ENCODE measurements at regions not wholly inside any gene's neighbourhood (a gene's known extent, or its start where the extent isn't known, plus 50 kb on each side); places are given as distances from the start of the nearest gene placed in this dataset.
A peak's percentile ranks its signal among the peaks of the same experiment; 100 is the strongest.

DNA sequence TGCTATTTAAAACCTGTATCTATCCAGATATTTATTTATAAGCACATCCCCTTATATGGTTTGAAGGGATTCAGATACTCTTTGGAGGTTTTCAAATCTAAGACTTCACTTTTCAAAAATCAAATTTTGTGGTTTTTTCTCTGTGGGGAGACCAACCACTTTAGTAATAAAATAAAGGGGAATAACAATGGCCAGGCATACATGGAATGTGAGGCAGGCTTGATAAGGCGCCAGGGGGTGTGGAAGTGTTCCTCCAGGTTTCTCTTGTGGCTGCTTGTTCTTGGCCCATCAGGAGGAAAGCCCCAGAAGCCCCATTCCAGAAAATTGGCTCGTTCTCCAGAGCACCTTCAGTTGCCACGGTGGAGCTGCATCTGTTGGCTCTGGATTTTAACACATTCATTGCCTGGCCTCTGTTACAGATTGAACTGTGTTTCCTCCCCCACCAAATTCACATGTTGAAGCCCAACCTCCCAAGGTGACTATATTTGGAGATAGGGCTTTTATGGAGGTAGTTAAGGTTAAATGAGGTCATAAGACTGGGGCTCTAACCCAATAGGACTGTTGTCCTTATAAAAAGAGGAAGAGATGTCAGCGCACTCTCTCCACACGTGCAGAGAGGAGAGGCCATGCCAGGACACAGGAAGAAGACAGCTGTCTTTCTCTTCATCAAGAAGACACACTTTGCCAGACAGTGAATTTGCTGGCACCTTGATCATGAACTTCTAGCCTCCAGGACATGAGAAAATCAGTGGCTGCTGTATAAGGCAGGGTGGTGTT lies 195.9 kb downstream of the TMEM38B start:
- H3F3A ChIP-seq (ENCODE audit: insufficient read depth, low read length, poor library complexity, severe bottlenecking) = no peaks in the 10 kb centered on the region
- no peaks in the 10 kb centered on the region for H3K36me3 ChIP-seq (ENCODE audit: insufficient read depth, low read length)
- H3K4me3 ChIP-seq (ENCODE audit: low read length) = no peak overlapping the region
- no peaks in the 10 kb centered on the region for H4K20me1 ChIP-seq (ENCODE audit: insufficient read depth)
- no peak overlapping the region for H3K27ac ChIP-seq (ENCODE audit: low read length)
- no peaks in the 10 kb centered on the region for H3K9me2 ChIP-seq (ENCODE audit: insufficient read depth, low read length)
- no peak overlapping the region for H3K9ac ChIP-seq (ENCODE audit: low read length)
- H2AFZ ChIP-seq (ENCODE audit: low read depth, low read length) = no peak overlapping the region
- no peak for TF ChIP-seq RAD21 (conservative IDR thresholded peaks at IDR 0.05)
- TF ChIP-seq MXI1 (conservative IDR thresholded peaks at IDR 0.05; ENCODE audit: poor library complexity, severe bottlenecking) = no peak
- TF ChIP-seq, protein P1, sequence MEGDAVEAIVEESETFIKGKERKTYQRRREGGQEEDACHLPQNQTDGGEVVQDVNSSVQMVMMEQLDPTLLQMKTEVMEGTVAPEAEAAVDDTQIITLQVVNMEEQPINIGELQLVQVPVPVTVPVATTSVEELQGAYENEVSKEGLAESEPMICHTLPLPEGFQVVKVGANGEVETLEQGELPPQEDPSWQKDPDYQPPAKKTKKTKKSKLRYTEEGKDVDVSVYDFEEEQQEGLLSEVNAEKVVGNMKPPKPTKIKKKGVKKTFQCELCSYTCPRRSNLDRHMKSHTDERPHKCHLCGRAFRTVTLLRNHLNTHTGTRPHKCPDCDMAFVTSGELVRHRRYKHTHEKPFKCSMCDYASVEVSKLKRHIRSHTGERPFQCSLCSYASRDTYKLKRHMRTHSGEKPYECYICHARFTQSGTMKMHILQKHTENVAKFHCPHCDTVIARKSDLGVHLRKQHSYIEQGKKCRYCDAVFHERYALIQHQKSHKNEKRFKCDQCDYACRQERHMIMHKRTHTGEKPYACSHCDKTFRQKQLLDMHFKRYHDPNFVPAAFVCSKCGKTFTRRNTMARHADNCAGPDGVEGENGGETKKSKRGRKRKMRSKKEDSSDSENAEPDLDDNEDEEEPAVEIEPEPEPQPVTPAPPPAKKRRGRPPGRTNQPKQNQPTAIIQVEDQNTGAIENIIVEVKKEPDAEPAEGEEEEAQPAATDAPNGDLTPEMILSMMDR (IDR thresholded peaks at IDR 0.05; ENCODE audit: poor library complexity, severe bottlenecking) = no peak
- TF ChIP-seq POLR2AphosphoS5 (IDR thresholded peaks at IDR 0.05) = no peak
- no peak overlapping the region for H3K4me2 ChIP-seq (ENCODE audit: low read length)
- H3K27me3 ChIP-seq (ENCODE audit: insufficient read depth, low read depth, low read length) = no peaks in the 10 kb centered on the region
- H3K79me2 ChIP-seq (replicated peaks; ENCODE audit: insufficient read depth, low read length) = no peaks in the 10 kb centered on the region
- no peaks in the 10 kb centered on the region for H3K9me3 ChIP-seq (ENCODE audit: low read length)

DNA sequence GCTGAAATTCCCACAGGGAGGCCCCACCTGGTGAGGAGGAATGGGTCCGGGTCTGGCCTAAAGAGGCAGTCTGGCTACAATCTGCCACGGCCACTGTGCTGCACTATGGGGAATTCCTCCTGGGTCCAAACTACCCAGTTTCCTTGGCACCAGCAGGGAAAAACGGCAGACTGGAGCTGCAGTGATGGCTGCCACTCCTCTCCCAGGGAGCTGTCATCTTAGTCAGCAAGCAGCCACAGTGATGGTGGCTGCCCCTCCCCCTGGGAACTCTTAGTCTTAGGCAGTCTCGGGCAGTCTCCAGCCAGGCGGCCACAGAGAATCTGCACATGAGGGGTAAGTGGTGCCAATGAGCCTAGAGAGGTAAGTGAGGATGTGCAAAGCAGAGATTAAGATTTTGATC lies 205.8 kb downstream of the TMEM38B start:
- H3K4me2 ChIP-seq (ENCODE audit: low read length) = no peak overlapping the region
- H3K9ac ChIP-seq (ENCODE audit: low read length) = no peak overlapping the region
- H3K27me3 ChIP-seq (ENCODE audit: insufficient read depth, low read depth, low read length) = no peaks in the 10 kb centered on the region
- H3K4me3 ChIP-seq (ENCODE audit: low read length) = no peak overlapping the region
- TF ChIP-seq POLR2AphosphoS5 (IDR thresholded peaks at IDR 0.05) (no peak), EZH2 (IDR thresholded peaks at IDR 0.05; ENCODE audit: borderline replicate concordance, insufficient read depth, low read length, poor library complexity, severe bottlenecking) (no peak), EP300 (conservative IDR thresholded peaks at IDR 0.05; ENCODE audit: poor library complexity, severe bottlenecking) (peak; percentile 16)
- TF ChIP-seq, protein P1 (IDR thresholded peaks at IDR 0.05; ENCODE audit: poor library complexity, severe bottlenecking) = no peak
- TF ChIP-seq, protein P2, sequence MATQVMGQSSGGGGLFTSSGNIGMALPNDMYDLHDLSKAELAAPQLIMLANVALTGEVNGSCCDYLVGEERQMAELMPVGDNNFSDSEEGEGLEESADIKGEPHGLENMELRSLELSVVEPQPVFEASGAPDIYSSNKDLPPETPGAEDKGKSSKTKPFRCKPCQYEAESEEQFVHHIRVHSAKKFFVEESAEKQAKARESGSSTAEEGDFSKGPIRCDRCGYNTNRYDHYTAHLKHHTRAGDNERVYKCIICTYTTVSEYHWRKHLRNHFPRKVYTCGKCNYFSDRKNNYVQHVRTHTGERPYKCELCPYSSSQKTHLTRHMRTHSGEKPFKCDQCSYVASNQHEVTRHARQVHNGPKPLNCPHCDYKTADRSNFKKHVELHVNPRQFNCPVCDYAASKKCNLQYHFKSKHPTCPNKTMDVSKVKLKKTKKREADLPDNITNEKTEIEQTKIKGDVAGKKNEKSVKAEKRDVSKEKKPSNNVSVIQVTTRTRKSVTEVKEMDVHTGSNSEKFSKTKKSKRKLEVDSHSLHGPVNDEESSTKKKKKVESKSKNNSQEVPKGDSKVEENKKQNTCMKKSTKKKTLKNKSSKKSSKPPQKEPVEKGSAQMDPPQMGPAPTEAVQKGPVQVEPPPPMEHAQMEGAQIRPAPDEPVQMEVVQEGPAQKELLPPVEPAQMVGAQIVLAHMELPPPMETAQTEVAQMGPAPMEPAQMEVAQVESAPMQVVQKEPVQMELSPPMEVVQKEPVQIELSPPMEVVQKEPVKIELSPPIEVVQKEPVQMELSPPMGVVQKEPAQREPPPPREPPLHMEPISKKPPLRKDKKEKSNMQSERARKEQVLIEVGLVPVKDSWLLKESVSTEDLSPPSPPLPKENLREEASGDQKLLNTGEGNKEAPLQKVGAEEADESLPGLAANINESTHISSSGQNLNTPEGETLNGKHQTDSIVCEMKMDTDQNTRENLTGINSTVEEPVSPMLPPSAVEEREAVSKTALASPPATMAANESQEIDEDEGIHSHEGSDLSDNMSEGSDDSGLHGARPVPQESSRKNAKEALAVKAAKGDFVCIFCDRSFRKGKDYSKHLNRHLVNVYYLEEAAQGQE (IDR thresholded peaks at IDR 0.05; ENCODE audit: borderline replicate concordance) = no peak
- no peaks in the 10 kb centered on the region for H3K9me2 ChIP-seq (ENCODE audit: insufficient read depth, low read length)
- peaks cover 4% of the 10 kb centered on the region for H3K9me3 ChIP-seq (ENCODE audit: low read length)
- no peaks in the 10 kb centered on the region for H3F3A ChIP-seq (ENCODE audit: insufficient read depth, low read length, poor library complexity, severe bottlenecking)
- H3K36me3 ChIP-seq (ENCODE audit: insufficient read depth, low read length) = no peaks in the 10 kb centered on the region
- no peak overlapping the region for H2AFZ ChIP-seq (ENCODE audit: low read depth, low read length)
- no peak overlapping the region for H3K27ac ChIP-seq (ENCODE audit: low read length)
- no peaks in the 10 kb centered on the region for H4K20me1 ChIP-seq (ENCODE audit: insufficient read depth)
- H3K79me2 ChIP-seq (replicated peaks; ENCODE audit: insufficient read depth, low read length) = no peaks in the 10 kb centered on the region

All from neural cell (in vitro differentiated cells).